Psoas muscle (tissue), 7 donors: ENCODE measurements at regions not wholly inside any gene's neighbourhood (a gene's known extent, or its start where the extent isn't known, plus 50 kb on each side); places are given as distances from the start of the nearest gene placed in this dataset.

Source experiments
- ATAC-seq, 4 donors: fragments of 200-7000 bp; cut with Tn5 transposase; one replicate each; pipeline ENCODE4 v1.9.1; 2020; ENCODE audit warnings: moderate library complexity in 3 of 4, mild to moderate bottlenecking in 2 of 4
- DNase-seq, 2 donors: peaks; one replicate each; pipeline ENCODE4 v3.0.0-alpha.2; 2020
- H3K27ac ChIP-seq: fragments of 200-600 bp; one replicate; pipeline ENCODE4 v1.8.0; 2022
- H3K27me3 ChIP-seq, 3 donors: fragments of 200-600 bp in 1 of 3; one replicate each; pipeline versions ENCODE4 v1.6.1 to v1.8.0; 2013 to 2022; ENCODE audit warnings: low read length in 2 of 3, mild to moderate bottlenecking in 2 of 3, moderate library complexity in 1 of 3; ENCODE audit not compliant: insufficient read depth in 3 of 3
- H3K36me3 ChIP-seq, 2 donors: fragments of 200-600 bp in 1 of 2; one replicate each; pipeline versions ENCODE4 v1.6.1 to v1.8.0; 2013 to 2022; ENCODE audit warnings: low read depth in 1 of 2, mild to moderate bottlenecking in 1 of 2, moderate library complexity in 1 of 2; ENCODE audit not compliant: insufficient read depth in 1 of 2
- H3K4me1 ChIP-seq: fragments of 200-600 bp; one replicate; pipeline ENCODE4 v1.8.0; 2022
- H3K4me3 ChIP-seq: fragments of 200-600 bp; one replicate; pipeline ENCODE4 v1.8.0; 2022; ENCODE audit warnings: mild to moderate bottlenecking
- H3K9me3 ChIP-seq: fragments of 200-600 bp; one replicate; pipeline ENCODE4 v1.8.0; 2022
- WGBS, 3 donors: extraction: QIAGEN DNeasy Blood & Tissue Kit; methylation state at CpG; one replicate each; pipeline versions ENCODE4 v1.1.6 to v1.1.7; 2013; 5-methylcytosine and 5-hydroxymethylcytosine counted together
- intact Hi-C, 2 donors: fragments of 100-400 bp; cut with DNase I; formaldehyde crosslinking; loops; one replicate each; pipeline versions ENCODE4 v1.11.0 to v1.14.2; 2022
- TF ChIP-seq, protein P1 (sequence below): fragments of 200-600 bp; IDR thresholded peaks from one replicate; pipeline ENCODE4 v1.8.0; 2022; ENCODE audit warnings: antibody characterized with exemption
- donor health status: healthy with polysubstance abuse.
- donor health status: DM: no; HTN: no; CAD: no; lungs with moderate emphysema.
- donor health status: Bipolar disorder and iron deficiency.
- donor health status: healthy.
- donor health status: DM: yes; HTN: yes; CAD: no.
- donor health status: DM: no; HTN: no; CAD: no.
- donor health status: DM: yes; HTN: yes; CAD: no.

DNA sequence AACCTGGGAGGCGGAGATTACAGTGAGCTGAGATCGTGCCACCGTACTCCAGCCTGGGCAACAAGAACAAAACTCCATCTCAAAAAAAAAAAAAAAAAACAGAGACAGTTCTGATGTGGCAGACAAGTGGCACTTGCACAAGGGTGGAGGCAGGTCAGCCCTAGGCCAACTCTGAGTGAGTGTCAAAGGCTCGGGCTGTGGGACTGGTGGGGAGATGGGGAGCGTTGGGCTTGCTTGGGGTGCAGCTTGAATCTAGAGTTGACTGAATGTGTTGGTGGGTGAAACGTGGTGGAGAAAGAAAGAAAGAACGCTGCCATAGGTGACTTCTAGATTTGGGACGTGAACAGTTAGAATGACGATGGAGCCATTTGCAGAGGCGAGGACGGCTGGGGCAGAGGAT is 121.3 kb upstream of the SPACA7 start:
- ATAC-seq = no peak
- no peaks in the 10 kb centered on the region for H3K36me3 ChIP-seq
- WGBS, 3 donors = 91 to 95% (median 94%) methylated on average over 11 of the region's 11 CpGs
- no peak overlapping the region for H3K27ac ChIP-seq
- DNase-seq = no peak
- no peak overlapping the region for H3K4me3 ChIP-seq
- H3K9me3 ChIP-seq = no peaks in the 10 kb centered on the region
- no peaks in the 10 kb centered on the region for H3K4me1 ChIP-seq
- intact Hi-C loops = loop anchor here in 1 of 2 donors (5.0 kb wide), 1 partner anchor 187 kb away; no protein-coding TSS in a partner anchor
- H3K27me3 ChIP-seq = peaks cover 0 to 11% (median 4%) of the 10 kb centered on the region in 3 donors
- TF ChIP-seq, protein P1, sequence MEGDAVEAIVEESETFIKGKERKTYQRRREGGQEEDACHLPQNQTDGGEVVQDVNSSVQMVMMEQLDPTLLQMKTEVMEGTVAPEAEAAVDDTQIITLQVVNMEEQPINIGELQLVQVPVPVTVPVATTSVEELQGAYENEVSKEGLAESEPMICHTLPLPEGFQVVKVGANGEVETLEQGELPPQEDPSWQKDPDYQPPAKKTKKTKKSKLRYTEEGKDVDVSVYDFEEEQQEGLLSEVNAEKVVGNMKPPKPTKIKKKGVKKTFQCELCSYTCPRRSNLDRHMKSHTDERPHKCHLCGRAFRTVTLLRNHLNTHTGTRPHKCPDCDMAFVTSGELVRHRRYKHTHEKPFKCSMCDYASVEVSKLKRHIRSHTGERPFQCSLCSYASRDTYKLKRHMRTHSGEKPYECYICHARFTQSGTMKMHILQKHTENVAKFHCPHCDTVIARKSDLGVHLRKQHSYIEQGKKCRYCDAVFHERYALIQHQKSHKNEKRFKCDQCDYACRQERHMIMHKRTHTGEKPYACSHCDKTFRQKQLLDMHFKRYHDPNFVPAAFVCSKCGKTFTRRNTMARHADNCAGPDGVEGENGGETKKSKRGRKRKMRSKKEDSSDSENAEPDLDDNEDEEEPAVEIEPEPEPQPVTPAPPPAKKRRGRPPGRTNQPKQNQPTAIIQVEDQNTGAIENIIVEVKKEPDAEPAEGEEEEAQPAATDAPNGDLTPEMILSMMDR = no peak

DNA sequence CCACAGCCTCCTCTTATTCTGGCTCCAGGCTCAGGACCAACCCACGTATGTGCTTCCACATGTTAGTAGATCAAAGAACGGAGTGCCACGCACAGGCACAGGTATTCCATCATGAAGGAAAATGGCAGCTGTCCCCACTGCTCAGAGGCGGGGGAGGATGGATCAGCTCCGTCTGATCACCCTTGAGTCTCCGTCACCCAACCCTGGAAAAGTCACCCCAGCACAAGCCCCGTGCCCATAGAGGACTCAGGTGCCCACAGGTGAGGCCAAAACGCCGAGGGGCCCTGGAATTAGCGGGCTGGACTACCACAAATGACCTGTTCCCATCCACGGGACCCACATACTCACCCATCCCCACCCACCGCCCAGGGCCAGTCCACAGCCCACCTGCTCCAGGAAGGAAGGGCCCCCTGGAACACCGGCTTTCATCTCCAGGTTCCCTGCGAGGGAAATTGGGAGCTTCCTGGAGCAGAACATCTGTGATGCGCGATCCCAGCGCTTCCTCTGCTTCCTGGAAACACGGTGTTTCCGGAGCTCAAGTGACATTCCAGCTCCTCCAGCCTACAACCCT is 120.5 kb upstream of the SPACA7 start:
- Histone ChIP-seq H3K27me3 (peaks cover 0 to 11% (median 4%) of the 10 kb centered on the region in 3 donors), H3K27ac (no peak overlapping the region), H3K36me3 (no peaks in the 10 kb centered on the region), H3K9me3 (no peaks in the 10 kb centered on the region), H3K4me1 (no peaks in the 10 kb centered on the region), H3K4me3 (no peak overlapping the region)
- ATAC-seq (no peak), DNase-seq (peak in 1 of 2 donors; percentile 26)
- intact Hi-C loops = no loop called here
- TF ChIP-seq, protein P1 = no peak
- WGBS, 3 donors = 80 to 81% (median 80%) methylated on average over 19 of the region's 19 CpGs

DNA sequence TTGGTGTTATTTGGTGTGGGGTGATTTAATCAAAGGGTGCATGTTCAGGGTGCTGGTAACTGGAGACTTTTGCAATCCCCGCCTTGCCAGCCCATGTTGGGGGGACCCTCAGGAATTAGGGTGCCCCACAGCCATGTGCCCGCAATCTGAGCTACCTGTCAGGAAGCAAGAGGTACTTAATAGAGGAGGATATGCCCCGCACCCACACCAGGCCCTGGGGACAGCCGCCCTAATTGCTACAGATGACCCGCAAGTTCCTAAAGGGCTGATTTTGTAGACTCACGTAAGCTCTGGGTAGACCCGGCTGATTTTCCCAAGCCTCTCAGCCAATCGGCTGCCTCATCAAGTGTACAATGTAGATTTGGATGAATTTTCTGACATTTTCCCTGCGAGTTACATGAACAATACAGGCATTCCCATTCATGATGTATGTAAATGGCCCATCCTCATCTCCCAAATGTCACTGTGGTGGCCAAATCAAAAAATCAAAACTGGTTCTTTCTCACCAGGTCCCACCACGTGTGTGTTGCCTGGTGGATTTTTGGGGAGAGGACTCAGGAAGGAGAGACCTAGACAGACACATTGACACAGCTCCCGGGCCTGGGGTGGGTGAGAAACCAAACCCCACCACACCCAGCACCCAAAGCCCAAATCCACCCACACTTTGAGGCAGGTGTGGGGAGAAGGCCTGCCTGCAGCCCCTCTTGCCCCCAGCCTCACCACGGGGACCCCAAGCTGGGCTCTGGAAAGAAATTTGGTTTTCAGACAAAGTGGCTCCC is 119.2 kb upstream of the SPACA7 start:
- H3K4me1 ChIP-seq = no peaks in the 10 kb centered on the region
- no peaks in the 10 kb centered on the region for H3K36me3 ChIP-seq
- ATAC-seq = no peak
- intact Hi-C loops = no loop called here
- WGBS, 3 donors = 84 to 88% (median 87%) methylated on average over 12 of the region's 12 CpGs
- peaks cover 0 to 11% (median 2%) of the 10 kb centered on the region in 3 donors for H3K27me3 ChIP-seq
- TF ChIP-seq, protein P1 = no peak
- H3K4me3 ChIP-seq = no peak overlapping the region
- DNase-seq = no peak
- H3K27ac ChIP-seq = no peak overlapping the region
- no peaks in the 10 kb centered on the region for H3K9me3 ChIP-seq

DNA sequence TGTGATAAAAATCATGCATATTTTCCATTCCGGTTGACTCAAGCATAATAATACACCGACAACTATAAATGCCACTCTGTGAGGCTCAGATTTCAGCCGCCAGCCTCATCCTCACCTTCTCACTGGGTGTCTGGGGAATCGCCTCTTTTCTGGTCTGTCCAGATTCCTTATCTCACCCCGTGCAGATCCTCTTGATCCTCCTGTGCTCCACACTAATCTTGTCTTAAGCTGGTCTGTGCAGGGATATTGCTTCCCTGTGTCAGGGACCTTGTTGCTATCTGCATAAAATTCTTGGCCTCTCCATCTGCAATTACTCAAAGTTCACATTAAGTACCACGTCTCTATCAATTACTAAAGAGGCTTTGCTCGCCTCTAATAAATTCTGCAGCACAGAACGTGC is 116.6 kb upstream of the SPACA7 start:
- ATAC-seq = no peak
- Histone ChIP-seq H3K9me3 (no peaks in the 10 kb centered on the region), H3K27me3 (peaks cover 0 to 5% (median 2%) of the 10 kb centered on the region in 3 donors), H3K4me3 (no peak overlapping the region), H3K36me3 (no peaks in the 10 kb centered on the region), H3K27ac (no peak overlapping the region), H3K4me1 (no peaks in the 10 kb centered on the region)
- intact Hi-C loops = no loop called here
- TF ChIP-seq, protein P1 = no peak
- no peak for DNase-seq
- 47 to 53% (median 52%) methylated on average over 8 of the region's 8 CpGs for WGBS, 3 donors
